HG03064 (cell line): ENCODE measurements at regions not wholly inside any gene's neighbourhood (a gene's known extent, or its start where the extent isn't known, plus 50 kb on each side); places are given as distances from the start of the nearest gene placed in this dataset.
"Not testable (repeated sequence)": the region's sequence is repeated elsewhere in the genome, so short reads cannot be mapped to it uniquely, and the experiment has no call there.

Experiments used
- ATAC-seq: cut with Tn5 transposase; IDR thresholded peaks from one replicate; pipeline ENCODE4 v1.9.1; 2021; ENCODE audit warnings: low read depth; ENCODE audit not compliant: unreplicated experiment

DNA sequence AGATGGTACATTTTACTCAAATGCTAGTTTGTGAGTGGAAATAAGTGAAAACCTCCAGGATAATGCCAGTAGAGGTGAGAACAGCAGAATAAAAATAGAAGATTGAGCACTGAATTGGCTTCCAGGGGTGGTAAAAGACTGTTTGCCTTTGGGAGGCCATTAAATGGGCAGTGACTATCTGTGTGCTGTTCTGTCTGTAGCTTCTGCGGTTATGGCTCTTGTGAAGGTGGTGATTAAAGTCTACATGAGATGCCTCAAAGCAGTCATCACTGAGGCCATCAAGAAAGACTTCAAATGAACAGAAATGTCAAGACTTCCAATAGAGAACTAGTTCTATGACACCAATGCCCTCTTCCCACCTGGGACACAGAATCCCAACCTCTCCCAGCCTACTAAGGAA lies 108.8 kb downstream of the EFHB start:
- no peak for ATAC-seq

GRCh38 chr3:19822805-19823204 lies 111.2 kb downstream of the EFHB start:
- no peak for ATAC-seq

- ATAC-seq = no peak
These were observed 117.4 kb downstream of the EFHB start for GRCh38 chr3:19816631-19817030.

DNA sequence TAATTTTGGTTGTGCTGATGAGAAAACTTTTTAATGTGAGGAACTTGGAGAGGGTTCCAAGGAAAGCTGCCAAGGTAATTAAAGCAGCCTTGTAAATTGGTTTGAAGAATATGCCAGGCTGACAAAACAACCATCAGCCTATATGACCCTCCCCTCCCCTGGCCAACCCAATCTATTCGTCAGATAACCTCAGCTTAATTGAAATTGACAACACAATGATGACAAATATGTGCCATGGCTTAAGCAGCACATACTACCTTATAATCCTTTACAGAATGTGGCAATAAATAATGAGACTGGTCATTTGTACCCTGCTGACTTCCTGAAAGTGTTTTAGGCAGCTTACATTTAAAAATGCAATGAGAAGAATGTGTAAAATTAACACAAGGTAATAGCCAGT lies 118.2 kb downstream of the EFHB start:
- no peak for ATAC-seq

GRCh38 chr3:19813743-19814142 lies 120.3 kb downstream of the EFHB start:
- not testable (repeated sequence) for ATAC-seq

DNA sequence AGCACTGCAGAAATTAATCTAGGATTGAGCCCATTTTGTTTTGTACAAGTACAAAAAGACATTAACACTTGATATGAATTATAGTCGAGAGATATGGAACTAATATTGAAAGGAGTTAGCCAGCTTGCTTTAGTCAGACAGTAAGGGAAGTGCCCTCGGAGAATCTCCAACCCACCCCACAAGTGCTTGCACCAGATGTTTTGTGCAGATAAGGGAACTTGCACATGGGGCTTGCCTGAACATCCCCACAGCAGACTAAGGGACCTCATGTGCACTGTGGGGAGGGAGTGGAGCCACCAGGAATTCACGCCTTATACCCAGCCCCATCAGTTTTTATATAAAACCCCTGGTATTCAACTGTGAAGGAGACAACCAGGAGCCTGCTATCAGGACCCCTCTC lies 122.3 kb downstream of the EFHB start:
- ATAC-seq = no peak

GRCh38 chr3:19808834-19809233 lies 125.2 kb downstream of the EFHB start:
- ATAC-seq = no peak

- no peak for ATAC-seq
These were observed 134.1 kb downstream of the EFHB start for GRCh38 chr3:19799887-19800286.

DNA sequence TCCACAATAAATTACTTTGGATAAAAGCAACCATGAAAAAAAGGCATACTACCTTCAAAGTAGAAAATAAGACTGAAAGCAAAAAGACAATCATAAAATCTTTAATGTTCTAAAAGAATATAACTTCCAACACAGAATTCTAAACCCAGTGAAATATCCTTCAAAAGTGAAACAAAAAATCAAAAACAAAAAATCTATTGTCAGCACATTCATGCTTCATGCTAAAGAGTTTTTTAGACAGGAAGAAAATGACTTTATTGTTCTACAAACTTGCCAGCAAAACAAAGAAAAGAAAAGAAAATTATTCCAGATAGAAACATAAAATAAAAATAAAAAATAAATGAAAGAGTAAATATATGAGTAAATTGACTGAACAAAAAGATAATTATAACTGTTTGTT lies 134.9 kb downstream of the EFHB start:
- no peak for ATAC-seq

GRCh38 chr3:19798324-19798723 lies 135.7 kb downstream of the EFHB start:
- ATAC-seq = no peak

DNA sequence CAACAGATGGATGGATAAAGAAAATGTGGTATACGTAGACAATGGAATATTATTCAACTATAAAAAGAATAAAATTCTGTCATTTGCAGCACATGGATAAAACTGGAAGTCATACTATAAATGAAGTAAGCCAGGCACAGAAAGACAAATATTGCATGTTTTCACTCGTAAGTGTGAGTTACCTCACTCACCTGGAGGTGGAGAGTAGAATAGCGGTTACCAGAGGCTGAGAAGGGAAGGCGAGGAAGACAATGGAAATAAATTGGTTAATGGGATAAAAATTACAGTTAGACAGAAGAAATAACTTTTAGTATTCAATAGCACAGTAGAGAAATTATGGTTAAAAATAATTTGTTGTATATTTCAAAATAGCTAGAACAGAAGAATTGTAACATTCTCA lies 141.6 kb downstream of the EFHB start:
- no peak for ATAC-seq

GRCh38 chr3:19775765-19776164 lies 158.3 kb downstream of the EFHB start:
- no peak for ATAC-seq

- ATAC-seq = no peak
These were observed 164.3 kb downstream of the EFHB start for GRCh38 chr3:19769694-19770093.

DNA sequence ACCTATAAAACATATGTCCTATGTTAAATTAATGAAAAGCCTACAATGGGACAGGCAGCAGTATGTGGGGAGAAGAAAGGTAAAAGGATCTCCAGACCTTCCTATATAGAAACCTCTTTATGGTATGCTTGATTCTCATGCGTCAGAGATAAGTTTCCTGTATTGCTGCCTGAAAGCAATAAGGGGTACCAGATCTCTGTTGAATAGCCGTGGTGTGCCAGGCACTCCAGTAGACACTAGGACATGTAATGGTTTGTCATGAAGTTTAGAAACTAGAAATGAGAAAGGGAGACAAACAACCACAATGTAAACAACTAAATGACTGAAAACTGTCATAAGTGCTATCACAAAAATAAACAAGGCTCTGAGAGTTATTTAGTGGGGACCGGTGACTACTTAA lies 168.1 kb downstream of the EFHB start:
- ATAC-seq = no peak

- no peak for ATAC-seq
These were observed 176.2 kb downstream of the EFHB start for GRCh38 chr3:19757773-19758172.

DNA sequence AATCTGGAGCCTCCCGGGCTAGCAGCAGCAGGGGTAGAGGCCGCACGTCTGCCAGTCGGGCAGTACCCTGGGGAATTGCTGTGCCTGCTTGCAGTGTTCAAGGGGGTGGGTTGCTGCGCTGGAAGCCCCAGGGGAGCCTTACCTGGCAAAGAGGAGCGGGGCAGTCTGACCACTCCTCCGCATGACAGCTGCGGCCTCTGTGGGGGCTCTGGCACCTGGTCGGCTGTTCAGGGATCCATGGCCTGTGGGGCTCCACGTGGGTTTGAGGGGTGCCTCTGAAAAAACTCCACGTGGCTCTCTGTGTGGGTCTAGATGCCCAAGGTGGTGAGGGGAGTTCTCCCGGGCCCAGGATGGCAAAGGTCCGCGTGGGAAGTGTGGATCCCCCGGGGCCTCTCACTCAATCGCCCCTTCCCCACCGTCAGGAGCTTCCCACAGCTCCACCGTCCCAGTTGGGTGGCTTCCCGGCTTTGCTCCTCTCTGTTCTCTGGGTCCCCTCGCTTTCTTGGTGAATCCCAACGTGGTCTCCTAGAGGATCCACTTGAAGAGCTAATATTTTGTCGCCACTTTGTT lies 184.5 kb downstream of the EFHB start:
- ATAC-seq = no peak

- no peak for ATAC-seq
These were observed 185.1 kb downstream of the EFHB start for GRCh38 chr3:19748782-19749447.

GRCh38 chr3:19744047-19744446 lies 190.0 kb downstream of the EFHB start:
- ATAC-seq = no peak

- ATAC-seq = no peak
These were observed 191.1 kb downstream of the EFHB start for GRCh38 chr3:19742935-19743334.

DNA sequence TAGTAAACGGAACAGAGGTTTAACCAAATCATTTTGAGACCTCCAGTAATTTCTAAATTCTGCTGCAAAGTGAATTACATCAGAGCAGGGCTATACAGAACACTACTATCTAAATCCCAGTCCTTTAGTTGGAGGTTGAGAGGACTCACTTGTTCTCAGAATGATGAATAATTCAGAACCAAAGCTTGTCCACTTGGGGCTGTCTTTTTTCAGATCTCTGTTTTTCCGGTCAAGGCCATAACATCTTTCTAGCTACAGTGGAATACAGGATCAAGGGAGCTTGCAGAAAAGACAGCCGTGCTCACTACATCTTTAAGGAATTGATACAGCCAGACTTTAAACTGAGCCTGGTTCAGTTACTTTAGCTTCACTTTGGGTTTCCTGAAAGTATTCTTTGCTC lies 194.5 kb downstream of the EFHB start:
- ATAC-seq = no peak

GRCh38 chr3:19738846-19739245 lies 195.2 kb downstream of the EFHB start:
- no peak for ATAC-seq

- ATAC-seq = no peak
These were observed 198.9 kb downstream of the EFHB start for GRCh38 chr3:19735111-19735510.

GRCh38 chr3:19734453-19734852 lies 199.6 kb downstream of the EFHB start:
- no peak for ATAC-seq
